ENCODE measurements at regions not wholly inside any gene's neighbourhood (a gene's known extent, or its start where the extent isn't known, plus 50 kb on each side); places are given as distances from the start of the nearest gene placed in this dataset.

GRCh38 chr2:239776436-239777005 is 248.6 kb downstream of the NDUFA10 start:
- DNase-seq, result no peak

- no peak for DNase-seq
These were observed 249.3 kb downstream of the NDUFA10 start for GRCh38 chr2:239775623-239776435.

DNA sequence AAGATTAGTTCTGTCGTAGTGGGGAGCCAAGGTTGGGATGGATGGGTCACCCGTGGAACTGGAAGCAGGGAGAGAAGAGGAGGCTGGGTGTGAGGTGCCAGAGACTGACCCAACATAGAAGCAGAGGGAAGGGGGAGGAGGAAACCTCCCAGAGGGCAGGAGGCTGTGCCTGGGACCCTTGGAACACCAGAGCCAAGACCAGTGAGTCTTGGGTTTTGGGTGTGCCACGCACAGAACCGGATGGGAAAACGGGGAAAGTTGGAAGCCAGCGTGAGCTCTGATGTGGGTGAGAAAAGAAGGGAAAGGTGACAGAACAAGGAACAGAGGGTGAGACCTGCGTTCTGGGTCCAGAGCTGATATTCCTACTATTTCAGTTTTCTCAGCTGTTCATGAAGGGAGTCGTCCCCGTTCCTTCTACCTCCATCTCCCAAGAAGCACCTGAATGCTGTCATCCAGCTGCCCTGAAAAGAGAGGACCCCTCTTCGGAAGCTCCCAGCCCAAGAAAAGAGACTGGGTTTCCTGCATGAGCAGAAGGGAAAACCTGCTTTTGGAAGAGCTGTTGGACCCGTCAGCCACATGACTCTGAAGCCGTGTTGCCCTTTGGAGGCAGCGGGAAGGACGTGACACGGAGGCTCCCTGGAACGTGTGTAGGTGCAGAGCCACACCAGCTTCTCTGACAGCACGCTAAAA is 250.1 kb downstream of the NDUFA10 start:
- DNase-seq, result no peak

- DNase-seq, result no peak
These were observed 251.0 kb downstream of the NDUFA10 start for GRCh38 chr2:239774142-239774462.

DNA sequence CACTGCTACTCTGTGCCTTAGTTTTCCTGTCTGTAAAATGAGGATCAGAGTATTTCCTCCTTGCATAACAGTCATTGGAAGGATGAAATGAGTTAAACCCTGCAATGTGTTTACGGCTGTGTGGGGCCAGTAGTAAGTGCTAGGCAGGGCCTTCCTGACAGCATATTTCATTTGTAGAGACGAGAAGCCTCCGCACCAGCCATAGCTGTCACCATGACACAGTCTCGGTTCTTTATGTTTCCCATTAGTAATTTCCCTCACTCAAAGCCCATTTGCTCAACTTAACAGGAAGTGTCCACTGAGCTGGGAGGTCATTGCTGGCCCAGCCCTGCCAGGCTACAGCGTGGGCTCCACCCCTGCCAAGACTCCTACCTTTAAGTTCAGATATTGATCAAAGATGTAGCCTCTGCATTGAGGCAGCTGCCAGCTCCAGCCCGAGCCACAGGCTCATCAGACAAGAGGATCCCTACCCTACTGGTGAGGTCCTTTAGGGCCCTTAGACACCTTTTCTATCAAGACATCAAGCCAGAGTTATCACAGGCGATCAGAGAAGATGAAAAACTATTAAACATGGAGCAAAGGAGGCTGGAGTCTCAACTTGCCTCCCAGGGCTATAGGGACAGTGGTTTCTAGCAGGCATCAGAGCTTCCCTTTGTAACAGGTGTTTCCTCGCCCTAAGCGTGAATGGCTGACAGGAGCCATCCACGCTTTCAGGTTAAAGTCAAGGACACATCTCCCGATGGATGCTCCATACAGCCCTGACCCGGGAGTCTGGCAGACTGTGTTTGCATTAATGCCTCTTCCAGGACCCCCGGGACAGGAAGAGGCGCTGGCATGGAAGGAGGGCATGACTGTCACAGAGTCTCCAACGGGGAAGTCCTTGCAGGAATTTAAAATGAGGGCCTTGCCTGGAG is 251.7 kb downstream of the NDUFA10 start:
- DNase-seq, result no peak

GRCh38 chr2:239772721-239773120 is 252.4 kb downstream of the NDUFA10 start:
- DNase-seq, result no peak

DNA sequence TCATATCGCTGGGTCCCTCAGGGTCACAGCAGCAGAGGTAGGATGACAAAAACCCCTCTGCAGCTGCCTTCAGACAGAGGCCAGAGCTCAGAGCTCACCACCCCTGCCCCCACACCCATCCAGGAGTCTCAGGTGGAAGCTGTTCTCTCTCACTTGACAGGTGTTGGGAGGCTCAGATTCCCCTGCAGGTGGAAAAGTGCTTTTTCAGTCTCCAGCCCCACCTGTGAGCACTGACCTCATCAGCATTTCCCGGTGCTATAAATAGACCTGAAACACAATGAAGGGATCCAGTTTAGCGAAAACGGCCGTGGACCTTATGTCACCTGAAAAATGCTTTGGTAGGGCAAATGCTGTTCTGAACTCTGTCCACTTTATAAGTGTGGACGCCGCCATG is 254.9 kb downstream of the NDUFA10 start:
- DNase-seq, result no peak

GRCh38 chr2:239769554-239770245 is 255.4 kb downstream of the NDUFA10 start:
- DNase-seq, result no peak

DNA sequence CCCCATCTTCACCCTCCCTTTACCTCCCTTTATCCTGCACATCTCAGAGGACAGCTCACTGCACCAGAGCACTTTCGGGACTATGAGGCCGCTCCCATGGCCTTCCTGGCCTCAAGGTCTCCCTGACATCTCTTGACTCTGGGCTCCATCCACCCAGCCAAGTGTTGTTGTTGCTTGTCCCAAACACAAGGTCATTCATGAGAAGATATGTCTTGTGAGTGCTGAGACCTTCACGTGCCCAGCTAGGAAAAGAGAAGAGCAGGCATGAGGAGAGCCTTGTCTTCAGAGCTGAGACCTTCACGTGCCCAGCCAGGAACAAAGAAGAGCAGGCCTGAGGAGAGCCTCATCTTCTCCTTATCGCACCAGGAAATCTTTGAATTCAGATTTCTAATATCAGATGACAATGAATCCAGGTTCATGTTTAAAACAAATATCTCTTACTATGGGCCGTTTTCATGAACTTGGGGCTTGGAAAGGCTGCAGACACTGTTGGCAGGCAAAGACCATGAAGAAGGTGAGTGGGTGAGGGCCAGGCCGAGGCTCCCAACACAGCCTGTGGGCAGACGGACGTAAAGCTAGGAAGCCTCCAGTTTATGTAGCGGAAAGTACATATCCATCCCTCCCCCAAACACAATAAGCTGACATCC is 256.1 kb downstream of the NDUFA10 start:
- no peak for DNase-seq

- no peak for DNase-seq
These were observed 256.9 kb downstream of the NDUFA10 start for GRCh38 chr2:239768031-239768790.

DNA sequence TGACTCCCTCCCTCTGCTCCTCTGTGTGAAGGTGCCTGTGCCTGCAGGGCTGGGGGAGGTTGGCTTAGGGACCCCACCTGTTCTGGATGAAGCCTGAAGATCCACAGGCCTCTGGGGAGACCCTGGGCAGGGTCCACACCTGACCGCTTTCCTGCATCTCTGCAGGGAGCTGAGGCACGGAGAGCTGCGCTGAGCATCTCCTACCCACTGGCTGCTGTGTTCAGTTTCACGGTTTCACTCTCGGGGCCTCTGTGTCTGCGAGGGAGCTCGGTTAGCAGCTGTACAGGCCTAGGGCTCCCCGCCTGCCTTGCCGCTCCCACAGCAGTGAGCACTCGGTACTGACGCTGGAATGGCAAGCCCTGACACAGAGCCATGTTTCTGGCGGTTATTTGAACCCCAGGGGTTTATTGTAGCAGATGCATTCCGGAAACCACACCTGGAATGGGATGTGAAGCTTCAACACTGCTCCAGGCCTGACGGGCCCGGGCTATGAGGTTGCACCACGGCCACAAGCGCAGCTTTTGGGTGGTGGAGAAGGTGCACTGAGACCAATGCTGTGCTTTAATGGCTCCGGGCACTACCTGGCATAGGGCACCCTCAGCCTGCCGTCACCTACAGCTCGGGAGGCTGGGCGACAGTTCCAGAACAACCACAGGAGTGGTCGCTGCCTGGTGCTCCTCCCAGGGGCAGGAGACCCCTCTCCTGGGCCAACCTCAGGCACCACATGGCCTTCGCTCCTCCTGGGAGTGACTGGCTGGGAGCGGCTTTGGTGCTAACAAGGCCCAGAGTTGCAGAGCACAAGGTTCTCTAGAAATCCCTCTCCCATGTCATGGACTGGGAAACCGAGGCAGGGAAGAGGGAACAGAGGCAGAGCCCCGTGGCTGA is 257.9 kb downstream of the NDUFA10 start:
- DNase-seq, result no peak

DNA sequence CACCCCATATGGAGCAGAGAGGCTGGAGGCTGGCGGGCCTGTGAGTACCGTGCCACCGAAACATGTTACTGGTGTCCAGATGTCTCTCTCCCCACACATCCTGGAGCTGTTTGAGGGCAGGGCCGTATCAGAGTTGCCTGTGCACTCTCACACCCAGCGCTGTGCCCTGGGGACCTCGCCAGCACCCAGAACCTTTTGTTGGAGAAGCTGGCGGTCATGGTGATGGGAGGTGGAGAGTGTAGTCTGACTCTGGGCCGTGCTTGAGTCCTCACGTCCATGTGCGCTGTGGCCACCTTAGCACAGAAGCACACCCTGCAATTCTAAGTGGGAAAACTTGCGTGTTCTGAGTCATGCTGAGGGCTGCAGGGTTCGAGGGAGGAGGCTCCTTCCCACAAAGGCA is 259.2 kb downstream of the NDUFA10 start:
- no peak for DNase-seq

GRCh38 chr2:239765076-239765845 is 259.9 kb downstream of the NDUFA10 start:
- DNase-seq, result no peak

GRCh38 chr2:239763433-239764097 is 261.6 kb downstream of the NDUFA10 start:
- DNase-seq, result no peak

DNA sequence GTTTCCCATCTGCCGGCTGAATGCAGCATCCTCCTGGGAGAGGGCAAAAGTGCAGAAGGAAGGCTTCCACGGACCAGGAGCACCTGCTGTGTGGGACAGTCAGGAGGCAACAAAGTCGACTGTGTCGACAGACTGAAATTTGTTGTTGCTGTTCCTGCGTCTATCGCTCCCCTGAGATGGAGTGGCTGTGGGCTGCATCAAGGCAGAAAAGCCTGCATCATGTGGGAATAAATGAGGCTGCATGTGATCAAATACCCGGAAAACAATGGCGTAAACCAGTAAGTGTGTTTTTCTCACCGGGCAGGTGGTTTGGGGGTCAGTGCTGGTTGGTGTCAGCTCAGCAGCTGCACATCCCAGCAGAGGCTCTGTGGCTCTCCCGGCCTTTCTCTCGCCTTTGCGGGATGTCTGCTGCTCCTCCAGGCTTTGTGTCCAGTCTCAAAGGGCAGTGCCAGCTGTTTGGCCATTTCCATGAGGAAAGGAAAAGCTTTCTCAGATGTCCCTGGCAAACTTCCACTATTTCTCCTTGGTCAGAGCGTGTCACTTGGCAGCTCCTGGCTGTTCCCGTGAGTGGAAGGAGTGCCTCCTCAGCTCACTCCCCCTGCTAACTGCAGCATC is 262.4 kb downstream of the NDUFA10 start:
- DNase-seq, result no peak

DNA sequence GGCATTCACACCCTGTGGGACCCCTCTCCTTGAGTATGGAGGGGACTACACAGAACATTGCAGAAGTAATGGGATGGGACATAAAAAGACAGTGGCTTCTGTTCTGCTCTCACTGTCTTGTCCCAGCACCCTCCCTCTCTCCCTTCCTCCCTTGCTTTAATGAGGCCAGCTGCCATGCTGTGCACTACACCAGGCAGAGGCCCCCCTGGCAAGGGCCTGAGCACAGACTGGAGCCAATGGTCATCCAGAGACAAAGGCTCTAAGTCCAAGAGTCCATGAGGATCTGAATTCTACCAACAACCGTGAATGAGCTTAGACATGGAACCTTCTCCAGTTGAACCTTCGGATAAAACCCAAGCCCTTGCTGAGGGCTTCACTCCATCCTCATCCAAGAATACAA is 263.0 kb downstream of the NDUFA10 start:
- DNase-seq, result no peak

GRCh38 chr2:239760596-239760995 is 264.5 kb downstream of the NDUFA10 start:
- DNase-seq, result no peak

- no peak for DNase-seq
These were observed 266.8 kb downstream of the NDUFA10 start for GRCh38 chr2:239758279-239758877.
